B cell (primary cell): ENCODE measurements at regions not wholly inside any gene's neighbourhood (a gene's known extent, or its start where the extent isn't known, plus 50 kb on each side); places are given as distances from the start of the nearest gene placed in this dataset.

Experiments used
- CTCF ChIP-seq: fragments of 200-600 bp; IDR thresholded peaks from one replicate; pipeline ENCODE4 v1.8.0; 2022; ENCODE audit warnings: antibody characterized with exemption, mild to moderate bottlenecking
- EZH2 ChIP-seq: IDR thresholded peaks from 2 replicates; pipeline ENCODE4 v1.6.1; 2012; ENCODE audit warnings: borderline replicate concordance, low read depth, mild to moderate bottlenecking, moderate library complexity, low read length; ENCODE audit not compliant: insufficient read depth, poor library complexity, severe bottlenecking

GRCh38 chr18:39627936-39628335 is 2062.3 kb upstream of the CELF4 start:
- TF ChIP-seq CTCF (no peak), EZH2 (no peak)
